MM.1S (cell line): ENCODE measurements at regions not wholly inside any gene's neighbourhood (a gene's known extent, or its start where the extent isn't known, plus 50 kb on each side); places are given as distances from the start of the nearest gene placed in this dataset.

ENCODE experiments used
- CTCF ChIP-seq: fragments of 300-600 bp; sonication (generic); IDR thresholded peaks from 2 replicates; pipeline ENCODE4 v1.5.1; 2016; ENCODE audit warnings: antibody characterized with exemption, low read length, mixed read lengths
- EZH2 ChIP-seq: fragments of 300-600 bp; sonication (generic); optimal IDR thresholded peaks from 2 replicates; pipeline ENCODE3; 2017; ENCODE audit warnings: low read depth, mild to moderate bottlenecking, antibody characterized with exemption, low read length, mixed read lengths

DNA sequence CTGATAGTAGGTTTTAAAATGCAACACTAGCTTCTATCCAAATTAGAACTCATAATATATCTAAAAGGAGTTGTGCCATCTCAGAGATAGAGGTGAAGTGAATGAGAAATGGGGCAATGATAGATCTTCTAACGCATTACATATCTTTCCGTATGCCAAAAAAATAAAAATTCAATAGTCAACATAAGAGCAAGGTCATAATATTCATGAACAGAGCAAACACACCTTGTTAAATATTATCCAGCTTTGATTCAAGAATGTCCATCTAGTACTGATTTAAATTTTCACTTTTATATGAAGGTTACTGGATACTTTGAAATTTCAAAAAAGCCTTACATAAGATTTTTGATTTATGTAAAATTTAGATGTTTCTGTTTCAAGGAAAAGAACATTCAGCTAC lies 554.5 kb downstream of the NSUN3 start:
- TF ChIP-seq EZH2 (no peak), CTCF (no peak)
